HG03280 (cell line): ENCODE measurements at regions not wholly inside any gene's neighbourhood (a gene's known extent, or its start where the extent isn't known, plus 50 kb on each side); places are given as distances from the start of the nearest gene placed in this dataset.

ENCODE experiments used
- ATAC-seq: cut with Tn5 transposase; IDR thresholded peaks from one replicate; pipeline ENCODE4 v1.9.1; 2021; ENCODE audit warnings: mild to moderate bottlenecking, moderate library complexity; ENCODE audit not compliant: unreplicated experiment

GRCh38 chr3:168272343-168272985 is 176.7 kb upstream of the GOLIM4 start:
- no peak for ATAC-seq

GRCh38 chr3:168271932-168272331 is 176.2 kb upstream of the GOLIM4 start:
- ATAC-seq: no peak

- no peak for ATAC-seq
These were observed 173.3 kb upstream of the GOLIM4 start for GRCh38 chr3:168269001-168269400.

- no peak for ATAC-seq
These were observed 171.5 kb upstream of the GOLIM4 start for GRCh38 chr3:168267179-168267578.

- ATAC-seq: no peak
These were observed 170.6 kb upstream of the GOLIM4 start for GRCh38 chr3:168266335-168266734.

- no peak for ATAC-seq
These were observed 167.2 kb upstream of the GOLIM4 start for GRCh38 chr3:168262887-168263286.

- ATAC-seq: no peak
These were observed 165.1 kb upstream of the GOLIM4 start for GRCh38 chr3:168260859-168261258.

- ATAC-seq: peak; percentile 42
These were observed 155.6 kb upstream of the GOLIM4 start for GRCh38 chr3:168251371-168251770.

- ATAC-seq: peak; percentile 13
These were observed 154.7 kb upstream of the GOLIM4 start for GRCh38 chr3:168250415-168250861.

- peak; percentile 74 for ATAC-seq
These were observed 154.1 kb upstream of the GOLIM4 start for GRCh38 chr3:168249550-168250414.

- peak; percentile 2 for ATAC-seq
These were observed 153.5 kb upstream of the GOLIM4 start for GRCh38 chr3:168249205-168249549.

- ATAC-seq: peak; percentile 0
These were observed 152.9 kb upstream of the GOLIM4 start for GRCh38 chr3:168248383-168249204.

- no peak for ATAC-seq
These were observed 145.4 kb upstream of the GOLIM4 start for GRCh38 chr3:168241156-168241555.

- ATAC-seq: no peak
These were observed 143.6 kb upstream of the GOLIM4 start for GRCh38 chr3:168239287-168239686.

GRCh38 chr3:168233001-168233400 is 137.3 kb upstream of the GOLIM4 start:
- no peak for ATAC-seq

- ATAC-seq: no peak
These were observed 127.4 kb upstream of the GOLIM4 start for GRCh38 chr3:168223085-168223484.

GRCh38 chr3:168220556-168220955 is 124.8 kb upstream of the GOLIM4 start:
- no peak for ATAC-seq

- no peak for ATAC-seq
These were observed 123.8 kb upstream of the GOLIM4 start for GRCh38 chr3:168219530-168219929.

- no peak for ATAC-seq
These were observed 122.9 kb upstream of the GOLIM4 start for GRCh38 chr3:168218600-168218999.

- ATAC-seq: no peak
These were observed 121.1 kb upstream of the GOLIM4 start for GRCh38 chr3:168216851-168217250.

GRCh38 chr3:168213920-168214319 is 118.2 kb upstream of the GOLIM4 start:
- peak; percentile 87 for ATAC-seq
